ENCODE measurements at regions not wholly inside any gene's neighbourhood (a gene's known extent, or its start where the extent isn't known, plus 50 kb on each side); places are given as distances from the start of the nearest gene placed in this dataset.

- FAIRE-seq = no peak
- H2BK15ac ChIP-seq (ENCODE audit: low read length) = no peak overlapping the region
- TF ChIP-seq NANOG (IDR thresholded peaks at IDR 0.05; ENCODE audit: insufficient read depth, low read depth, low read length, poor library complexity, severe bottlenecking) = no peak
- TF ChIP-seq CHD7 (IDR thresholded peaks at IDR 0.05; ENCODE audit: insufficient replicate concordance, low read length) = no peak
These were observed 694.5 kb upstream of the PCDH15 start for GRCh38 chr10:55495555-55495954.

More at GRCh38 chr10:55495555-55495954, 694.5 kb upstream of the PCDH15 start:
- no peaks in the 10 kb centered on the region for H3K79me1 ChIP-seq (ENCODE audit: low read depth, low read length)
- CTCF ChIA-PET (ENCODE audit: partially characterized antibody) = no interaction called here
- no peak overlapping the region for H4K8ac ChIP-seq (ENCODE audit: extremely low read depth, insufficient read depth, low read length)
- H3K23me2 ChIP-seq (ENCODE audit: low read depth, low read length) = no peaks in the 10 kb centered on the region
- H2BK5ac ChIP-seq (ENCODE audit: low read depth, low read length) = no peak overlapping the region
- H4K5ac ChIP-seq (ENCODE audit: insufficient read length, low read depth, low read length) = no peak overlapping the region
- no peaks in the 10 kb centered on the region for H3K27me3 ChIP-seq (replicated peaks in 1 of 4; ENCODE audit: control insufficient read depth in 3 of 4, extremely low read depth in 1 of 4, insufficient read depth in 3 of 4, low read length in 3 of 4)
- no peak overlapping the region for H2BK20ac ChIP-seq (ENCODE audit: low read length)
- H3K4ac ChIP-seq (replicated peaks; ENCODE audit: insufficient read length, low read depth, low read length) = no peak overlapping the region
- H3K18ac ChIP-seq (ENCODE audit: extremely low read depth, low read length) = no peak overlapping the region
- H3K36me3 ChIP-seq (ENCODE audit: control insufficient read depth in 2 of 4, insufficient read depth in 4 of 4, low read length in 3 of 4) = no peaks in the 10 kb centered on the region
- H4K20me1 ChIP-seq (replicated peaks in 1 of 2; ENCODE audit: control insufficient read depth in 1 of 2, insufficient read depth in 2 of 2, low read length in 2 of 2) = no peaks in the 10 kb centered on the region
- no peaks in the 10 kb centered on the region for H3K9me3 ChIP-seq (ENCODE audit: insufficient read depth in 2 of 2, low read depth in 1 of 2, low read length in 1 of 2)
- H4K91ac ChIP-seq (replicated peaks; ENCODE audit: insufficient read length, low read length) = no peak overlapping the region
- no peak overlapping the region for H3K9ac ChIP-seq (replicated peaks in 1 of 4; ENCODE audit: extremely low read depth in 1 of 4, low read depth in 3 of 4, low read length in 3 of 4)
- no peaks in the 10 kb centered on the region for H3K79me2 ChIP-seq (ENCODE audit: control insufficient read depth in 1 of 2, insufficient read depth in 2 of 2, low read length in 2 of 2)
- H3K4me1 ChIP-seq (replicated peaks in 1 of 4; ENCODE audit: control insufficient read depth in 3 of 4, insufficient read depth in 4 of 4, low read length in 3 of 4) = no peaks in the 10 kb centered on the region
- no peak overlapping the region for H3K23ac ChIP-seq (ENCODE audit: insufficient read length)
- H2BK12ac ChIP-seq (ENCODE audit: low read depth, low read length) = no peak overlapping the region
- no peak overlapping the region for H3K27ac ChIP-seq (ENCODE audit: low read depth, low read length)
- no peak for DNase-seq (ENCODE audit: low read depth in 1 of 2, low spot score in 2 of 2)
- H2AK5ac ChIP-seq (ENCODE audit: low read depth, low read length) = no peak overlapping the region
- no peak overlapping the region for H3K4me3 ChIP-seq (ENCODE audit: extremely low read depth in 1 of 4, insufficient read depth in 2 of 4, low read depth in 3 of 4, low read length in 4 of 4)
- no peak overlapping the region for H2AFZ ChIP-seq (ENCODE audit: low read length)
- H3K14ac ChIP-seq (ENCODE audit: insufficient read length) = no peak overlapping the region
- no peak overlapping the region for H2BK120ac ChIP-seq (replicated peaks; ENCODE audit: low read depth, low read length)
- H3K4me2 ChIP-seq (ENCODE audit: insufficient read depth in 1 of 2, low read depth in 2 of 2, low read length in 2 of 2) = no peak overlapping the region
- no peak overlapping the region for H3K56ac ChIP-seq (replicated peaks; ENCODE audit: insufficient read length, low read depth, low read length)
- POLR2A ChIA-PET (ENCODE audit: partially characterized antibody) = no interaction called here

Measured in H1 (cell line).